Fibroblast of the aortic adventitia (primary cell): ENCODE measurements at regions not wholly inside any gene's neighbourhood (a gene's known extent, or its start where the extent isn't known, plus 50 kb on each side); places are given as distances from the start of the nearest gene placed in this dataset.

Source experiments
- DNase-seq: peaks from one replicate; pipeline ENCODE4 v3.0.0-alpha.2; 2010; ENCODE audit warnings: low read depth
- H3K4me3 ChIP-seq: 2 replicates; pipeline ENCODE4 v1.5.1; 2011; ENCODE audit warnings: low read depth, mild to moderate bottlenecking, control low read depth, low read length, moderate library complexity
- TF ChIP-seq, protein P1 (sequence below): IDR thresholded peaks from 2 replicates; pipeline ENCODE4 v1.5.1; 2011; ENCODE audit warnings: mild to moderate bottlenecking, low read length, control low read depth, inconsistent platforms; ENCODE audit not compliant: insufficient read depth

DNA sequence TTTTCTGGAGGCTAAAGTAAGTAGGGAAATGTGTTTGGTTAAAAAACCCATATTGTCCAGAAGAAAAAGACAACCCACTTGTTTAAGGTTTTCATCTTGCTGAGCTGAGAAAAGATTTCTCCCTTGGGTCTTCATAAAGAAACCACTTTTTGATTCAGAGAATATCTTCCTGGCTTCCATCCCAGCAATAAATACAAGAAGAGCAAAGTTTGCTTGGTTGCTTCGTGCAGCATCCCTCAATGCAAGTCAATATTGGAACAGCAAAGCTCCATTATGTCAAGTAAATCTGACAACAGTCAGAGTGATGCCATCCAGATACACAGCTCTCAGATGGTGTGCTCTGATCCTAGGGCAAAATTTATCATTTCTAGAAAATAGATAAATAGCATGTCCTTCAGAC is 118.9 kb upstream of the PIRT start:
- no peak for DNase-seq
- H3K4me3 ChIP-seq = no peak overlapping the region
- TF ChIP-seq, protein P1, sequence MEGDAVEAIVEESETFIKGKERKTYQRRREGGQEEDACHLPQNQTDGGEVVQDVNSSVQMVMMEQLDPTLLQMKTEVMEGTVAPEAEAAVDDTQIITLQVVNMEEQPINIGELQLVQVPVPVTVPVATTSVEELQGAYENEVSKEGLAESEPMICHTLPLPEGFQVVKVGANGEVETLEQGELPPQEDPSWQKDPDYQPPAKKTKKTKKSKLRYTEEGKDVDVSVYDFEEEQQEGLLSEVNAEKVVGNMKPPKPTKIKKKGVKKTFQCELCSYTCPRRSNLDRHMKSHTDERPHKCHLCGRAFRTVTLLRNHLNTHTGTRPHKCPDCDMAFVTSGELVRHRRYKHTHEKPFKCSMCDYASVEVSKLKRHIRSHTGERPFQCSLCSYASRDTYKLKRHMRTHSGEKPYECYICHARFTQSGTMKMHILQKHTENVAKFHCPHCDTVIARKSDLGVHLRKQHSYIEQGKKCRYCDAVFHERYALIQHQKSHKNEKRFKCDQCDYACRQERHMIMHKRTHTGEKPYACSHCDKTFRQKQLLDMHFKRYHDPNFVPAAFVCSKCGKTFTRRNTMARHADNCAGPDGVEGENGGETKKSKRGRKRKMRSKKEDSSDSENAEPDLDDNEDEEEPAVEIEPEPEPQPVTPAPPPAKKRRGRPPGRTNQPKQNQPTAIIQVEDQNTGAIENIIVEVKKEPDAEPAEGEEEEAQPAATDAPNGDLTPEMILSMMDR = no peak

DNA sequence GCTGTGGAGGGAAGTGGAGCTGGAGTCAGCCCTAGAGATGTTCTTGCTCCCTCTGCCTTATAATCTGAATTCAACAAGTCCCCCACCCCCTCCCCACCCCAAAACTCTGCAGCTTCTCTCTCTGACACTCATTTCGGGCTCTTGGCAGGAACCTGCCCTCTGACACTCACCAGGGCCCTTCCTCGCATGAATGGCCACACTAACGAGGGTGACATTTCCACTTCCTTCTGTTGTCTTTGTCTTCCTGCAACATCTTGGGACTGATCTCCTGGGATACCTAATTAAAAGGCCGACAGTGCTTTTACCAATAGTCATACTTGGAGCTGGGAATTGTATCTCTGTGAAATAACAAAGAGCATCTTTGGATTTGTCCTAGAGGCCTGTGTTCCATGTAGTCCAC is 106.9 kb upstream of the PIRT start:
- H3K4me3 ChIP-seq = no peak overlapping the region
- DNase-seq = no peak
- TF ChIP-seq, protein P1 = no peak

DNA sequence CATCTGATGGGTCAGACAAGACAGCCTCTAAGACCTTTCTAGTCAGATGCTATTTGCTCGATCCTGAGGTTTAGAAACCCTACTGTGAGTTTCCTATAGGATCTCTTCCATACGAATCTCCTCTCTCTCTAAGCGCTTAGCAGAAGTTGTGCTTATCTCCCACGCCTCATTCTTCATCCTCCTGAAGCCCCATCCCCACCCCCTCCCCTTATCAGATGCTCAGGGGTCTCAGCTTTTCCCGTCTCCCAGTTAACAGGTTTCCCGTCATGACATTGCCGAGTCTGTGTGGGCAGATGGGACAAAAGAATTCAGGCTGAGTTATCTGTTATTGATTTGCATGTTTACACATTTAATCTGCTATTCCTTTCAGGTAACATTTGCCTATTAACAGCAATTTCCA is 99.0 kb upstream of the PIRT start:
- TF ChIP-seq, protein P1 = no peak
- H3K4me3 ChIP-seq = no peak overlapping the region
- no peak for DNase-seq

DNA sequence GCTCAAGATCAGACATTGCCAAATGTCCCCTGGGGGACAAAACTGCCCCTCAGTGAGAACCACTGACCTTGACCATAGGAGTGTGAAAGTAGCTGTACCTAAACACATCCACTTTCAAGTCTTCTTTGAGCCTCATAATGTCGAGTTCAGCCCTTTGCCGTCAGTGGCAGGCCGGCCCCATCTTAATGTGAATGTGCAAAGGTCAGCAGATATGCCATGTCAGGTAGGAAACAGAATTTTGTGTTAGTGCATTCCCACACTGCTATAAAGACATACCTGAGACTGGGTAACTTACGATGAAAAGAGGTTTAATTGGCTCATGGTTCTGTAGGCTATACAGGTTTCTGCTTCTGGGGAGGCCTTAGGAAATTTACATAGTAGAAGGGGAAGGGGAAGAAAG is 95.1 kb upstream of the PIRT start:
- TF ChIP-seq, protein P1 = no peak
- no peak for DNase-seq
- H3K4me3 ChIP-seq = no peak overlapping the region

DNA sequence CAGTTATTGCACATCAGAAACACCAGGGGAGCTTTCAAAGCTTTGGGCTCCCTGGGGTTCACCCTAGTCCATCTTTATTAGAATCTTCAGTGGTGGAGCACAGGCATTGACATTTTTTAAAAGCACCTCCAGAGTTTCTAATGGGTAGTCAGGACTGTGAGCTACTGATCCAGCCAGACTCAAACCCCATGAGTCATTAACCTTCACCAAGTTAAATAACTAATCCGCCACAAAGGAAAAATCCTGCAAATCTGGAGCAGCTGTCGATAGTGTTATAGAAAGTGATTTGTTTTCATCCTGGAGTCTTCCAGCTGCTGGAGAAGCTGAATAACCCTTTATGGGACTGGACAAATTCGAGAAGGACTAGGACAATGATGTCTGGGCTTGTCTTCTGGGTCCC is 93.2 kb upstream of the PIRT start:
- H3K4me3 ChIP-seq = no peak overlapping the region
- no peak for DNase-seq
- TF ChIP-seq, protein P1 = no peak

DNA sequence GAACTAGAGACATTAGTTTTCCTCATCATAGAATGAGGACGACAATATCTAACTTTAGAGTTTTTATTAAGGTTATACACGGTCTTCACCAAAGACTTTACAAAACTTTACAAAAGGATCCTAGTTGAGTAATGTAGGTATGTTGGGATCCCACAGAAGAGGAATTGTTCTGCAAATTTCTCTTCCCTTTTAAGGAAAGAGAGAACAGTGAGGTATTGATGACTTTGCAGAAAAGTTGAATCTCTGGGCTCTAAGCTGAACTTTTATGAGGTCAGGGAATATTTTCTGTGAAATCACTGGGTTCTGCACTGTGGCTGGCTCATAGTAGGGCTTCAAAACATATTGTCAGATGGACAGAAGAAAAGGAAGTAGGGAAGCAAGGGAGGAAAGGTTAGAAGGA is 89.8 kb upstream of the PIRT start:
- TF ChIP-seq, protein P1 = no peak
- no peak for DNase-seq
- H3K4me3 ChIP-seq = no peak overlapping the region

DNA sequence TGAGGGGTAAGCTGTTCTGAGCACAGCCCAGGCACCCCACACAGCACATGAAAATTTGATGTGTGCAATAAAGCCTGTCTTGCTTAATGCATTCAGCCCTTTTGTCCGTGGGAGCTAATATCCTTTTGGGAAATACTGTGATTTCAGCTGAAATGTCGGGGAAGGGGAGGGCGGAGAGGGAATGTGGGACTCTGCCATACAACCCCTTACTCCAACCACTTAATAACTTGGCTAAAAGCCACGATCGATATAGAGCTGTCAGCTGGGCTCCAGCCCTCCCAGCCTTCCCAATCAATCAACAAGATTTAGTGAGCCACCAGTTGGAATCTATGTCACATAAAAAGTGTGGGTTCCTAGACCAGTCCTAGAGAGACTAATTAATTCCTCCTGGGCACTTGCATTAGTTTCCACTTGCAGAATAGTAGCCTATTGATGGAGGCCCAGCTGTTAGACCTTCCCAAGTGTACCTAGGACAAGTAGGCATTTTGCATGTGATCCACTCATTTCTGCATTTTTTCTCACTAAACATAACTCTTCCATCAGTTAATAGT is 82.7 kb upstream of the PIRT start:
- TF ChIP-seq, protein P1 = no peak
- no peak overlapping the region for H3K4me3 ChIP-seq
- no peak for DNase-seq
